Nephron (organoid): ENCODE measurements at regions not wholly inside any gene's neighbourhood (a gene's known extent, or its start where the extent isn't known, plus 50 kb on each side); places are given as distances from the start of the nearest gene placed in this dataset.

Experiments used
- H3K27ac Mint-ChIP-seq, 3 experiments: 2 replicates each; pipeline ENCODE4 v1.8.0; 2020; ENCODE audit warnings: mixed read lengths in 3 of 3, mild to moderate bottlenecking in 2 of 3, moderate library complexity in 1 of 3
- H3K27me3 Mint-ChIP-seq: 2 replicates; pipeline ENCODE4 v1.8.0; 2021; ENCODE audit warnings: low read depth, mild to moderate bottlenecking, moderate library complexity, mixed read lengths
- H3K36me3 Mint-ChIP-seq: 2 replicates; pipeline ENCODE4 v1.8.0; 2020; ENCODE audit warnings: low read depth, mixed read lengths
- H3K4me1 Mint-ChIP-seq: 2 replicates; pipeline ENCODE4 v1.8.0; 2020; ENCODE audit warnings: mixed read lengths
- H3K4me3 Mint-ChIP-seq, 3 experiments: 2 replicates each; pipeline ENCODE4 v1.8.0; 2020; ENCODE audit warnings: mild to moderate bottlenecking in 3 of 3, mixed read lengths in 3 of 3, moderate library complexity in 2 of 3
- H3K9me3 Mint-ChIP-seq: 2 replicates; pipeline ENCODE4 v1.8.0; 2020; ENCODE audit warnings: mixed read lengths
- CTCF ChIP-seq, 3 experiments: fragments of 200-600 bp; sonication (generic); IDR thresholded peaks; one replicate each; pipeline ENCODE4 v1.5.0; 2021; ENCODE audit warnings: antibody characterized with exemption in 3 of 3; ENCODE audit not compliant: unreplicated experiment in 3 of 3

- H3K36me3 Mint-ChIP-seq, result peaks cover 4% of the 10 kb centered on the region
- no peak overlapping the region for H3K4me3 Mint-ChIP-seq
- H3K9me3 Mint-ChIP-seq, result peaks cover 7% of the 10 kb centered on the region
- H3K4me1 Mint-ChIP-seq, result no peaks in the 10 kb centered on the region
- no peak overlapping the region for H3K27ac Mint-ChIP-seq
- no peak for TF ChIP-seq CTCF (IDR thresholded peaks at IDR 0.05; ENCODE audit: unreplicated experiment in 3 of 3)
- peaks cover 7% of the 10 kb centered on the region for H3K27me3 Mint-ChIP-seq
Observed at GRCh38 chr1:227466039-227466645, 97.2 kb upstream of the ZNF678 start.

GRCh38 chr1:227465256-227465655 lies 98.1 kb upstream of the ZNF678 start:
- Mint-ChIP-seq H3K4me3 (no peak overlapping the region), H3K9me3 (peaks cover 3% of the 10 kb centered on the region), H3K27ac (no peak overlapping the region), H3K36me3 (peaks cover 2% of the 10 kb centered on the region), H3K4me1 (no peaks in the 10 kb centered on the region), H3K27me3 (peaks cover 7% of the 10 kb centered on the region)
- no peak for TF ChIP-seq CTCF (IDR thresholded peaks at IDR 0.05; ENCODE audit: unreplicated experiment in 3 of 3)

GRCh38 chr1:227459977-227460376 lies 103.4 kb upstream of the ZNF678 start:
- H3K27ac Mint-ChIP-seq, result no peak overlapping the region
- no peaks in the 10 kb centered on the region for H3K36me3 Mint-ChIP-seq
- H3K4me1 Mint-ChIP-seq, result no peaks in the 10 kb centered on the region
- no peaks in the 10 kb centered on the region for H3K9me3 Mint-ChIP-seq
- TF ChIP-seq CTCF (IDR thresholded peaks at IDR 0.05; ENCODE audit: unreplicated experiment in 3 of 3), result no peak
- H3K4me3 Mint-ChIP-seq, result no peak overlapping the region
- H3K27me3 Mint-ChIP-seq, result peaks cover 14% of the 10 kb centered on the region

GRCh38 chr1:227459326-227459841 lies 104.0 kb upstream of the ZNF678 start:
- peaks cover 17% of the 10 kb centered on the region for H3K27me3 Mint-ChIP-seq
- no peak overlapping the region for H3K27ac Mint-ChIP-seq
- H3K4me1 Mint-ChIP-seq, result peaks cover 1% of the 10 kb centered on the region
- no peak for TF ChIP-seq CTCF (IDR thresholded peaks at IDR 0.05; ENCODE audit: unreplicated experiment in 3 of 3)
- no peak overlapping the region for H3K4me3 Mint-ChIP-seq
- no peaks in the 10 kb centered on the region for H3K36me3 Mint-ChIP-seq
- H3K9me3 Mint-ChIP-seq, result no peaks in the 10 kb centered on the region

GRCh38 chr1:227454686-227455085 lies 108.7 kb upstream of the ZNF678 start:
- Mint-ChIP-seq H3K36me3 (no peaks in the 10 kb centered on the region), H3K27ac (no peak overlapping the region), H3K9me3 (no peaks in the 10 kb centered on the region), H3K4me3 (no peak overlapping the region), H3K27me3 (peaks cover 13% of the 10 kb centered on the region), H3K4me1 (peaks cover 8% of the 10 kb centered on the region)
- TF ChIP-seq CTCF (IDR thresholded peaks at IDR 0.05; ENCODE audit: unreplicated experiment in 3 of 3), result no peak
